Hepatocyte (in vitro differentiated cells): ENCODE measurements at regions not wholly inside any gene's neighbourhood (a gene's known extent, or its start where the extent isn't known, plus 50 kb on each side); places are given as distances from the start of the nearest gene placed in this dataset.

Experiments
- DNase-seq: peaks from one replicate; pipeline ENCODE4 v3.0.0-alpha.2; 2016; ENCODE audit warnings: low spot score
- H2AFZ ChIP-seq: fragments of 200-600 bp; sonication (generic); 2 replicates; pipeline ENCODE4 v1.6.0; 2016; ENCODE audit warnings: antibody characterized with exemption, mild to moderate bottlenecking
- H3K27ac ChIP-seq: fragments of 200-600 bp; sonication (generic); 2 replicates; pipeline ENCODE4 v1.5.1; 2016; ENCODE audit warnings: mild to moderate bottlenecking
- H3K27me3 ChIP-seq: fragments of 200-600 bp; sonication (generic); 2 replicates; pipeline ENCODE4 v1.6.1; 2016
- H3K36me3 ChIP-seq: fragments of 200-600 bp; sonication (generic); replicated peaks from 2 replicates; pipeline ENCODE4 v1.5.1; 2016; ENCODE audit warnings: low read depth; ENCODE audit not compliant: insufficient read depth
- H3K4me1 ChIP-seq: fragments of 200-600 bp; sonication (generic); 2 replicates; pipeline ENCODE4 v1.5.1; 2016; ENCODE audit warnings: mild to moderate bottlenecking, moderate library complexity; ENCODE audit not compliant: insufficient read depth
- H3K4me2 ChIP-seq: fragments of 200-600 bp; sonication (generic); 2 replicates; pipeline ENCODE4 v1.6.0; 2016
- H3K4me3 ChIP-seq: fragments of 200-600 bp; sonication (generic); 2 replicates; pipeline ENCODE4 v1.5.1; 2016; ENCODE audit warnings: mild to moderate bottlenecking
- H3K79me2 ChIP-seq: fragments of 200-600 bp; sonication (generic); 2 replicates; pipeline ENCODE4 v1.6.0; 2017; ENCODE audit warnings: mild to moderate bottlenecking
- H3K9me2 ChIP-seq: fragments of 200-600 bp; sonication (generic); replicated peaks from 2 replicates; pipeline ENCODE4 v1.6.0; 2017; ENCODE audit warnings: mild to moderate bottlenecking; ENCODE audit not compliant: insufficient read depth
- H3K9me3 ChIP-seq: fragments of 200-600 bp; sonication (generic); 2 replicates; pipeline ENCODE4 v1.5.1; 2016; ENCODE audit warnings: low read depth, mild to moderate bottlenecking
- H4K20me1 ChIP-seq: fragments of 200-600 bp; sonication (generic); 2 replicates; pipeline ENCODE4 v1.6.0; 2016; ENCODE audit warnings: mild to moderate bottlenecking; ENCODE audit not compliant: insufficient read depth, poor library complexity, severe bottlenecking
- CTCF ChIP-seq: fragments of 200-600 bp; sonication (generic); IDR thresholded peaks from 2 replicates; pipeline ENCODE4 v1.5.1; 2016; ENCODE audit warnings: antibody characterized with exemption, mild to moderate bottlenecking; ENCODE audit not compliant: poor library complexity
- EZH2 ChIP-seq: fragments of 200-600 bp; sonication (generic); IDR thresholded peaks from 2 replicates; pipeline ENCODE4 v1.6.1; 2016; ENCODE audit warnings: antibody characterized with exemption, mild to moderate bottlenecking, borderline replicate concordance
- EZH2phosphoT487 ChIP-seq: fragments of 200-600 bp; sonication (generic); IDR thresholded peaks from one replicate; pipeline ENCODE4 v1.6.1; 2018; ENCODE audit warnings: antibody characterized with exemption, mild to moderate bottlenecking, low read depth, moderate library complexity; ENCODE audit not compliant: unreplicated experiment, severe bottlenecking
- WGBS: methylation state at CpG from one replicate; pipeline ENCODE4 v1.1.6; 2016; ENCODE audit warnings: low lambda C conversion rate; ENCODE audit errors: missing lambda C conversion rate; 5-methylcytosine and 5-hydroxymethylcytosine counted together

DNA sequence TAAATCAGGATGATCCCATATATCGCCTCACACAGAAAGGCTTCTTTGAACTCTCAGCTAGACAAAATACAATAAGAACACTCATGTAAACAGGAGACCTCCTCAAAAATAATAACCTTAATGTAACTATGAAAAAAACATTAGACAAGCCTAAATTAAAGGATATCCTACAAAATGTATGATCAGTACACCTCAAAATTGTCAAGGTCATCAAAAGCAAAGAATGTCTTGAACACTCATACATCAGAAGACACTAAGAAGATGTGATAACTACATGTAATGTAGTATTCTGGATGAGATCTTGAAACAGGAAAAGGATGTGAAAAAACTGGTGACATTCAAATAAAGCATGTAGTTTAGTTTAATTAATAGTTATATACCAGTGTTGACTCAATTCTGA is 616.8 kb upstream of the ZEB2 start:
- DNase-seq, result no peak
- H3K27me3 ChIP-seq, result no peaks in the 10 kb centered on the region
- no peaks in the 10 kb centered on the region for H3K36me3 ChIP-seq
- no peaks in the 10 kb centered on the region for H4K20me1 ChIP-seq
- no peak overlapping the region for H3K27ac ChIP-seq
- TF ChIP-seq EZH2phosphoT487 (no peak), CTCF (no peak), EZH2 (no peak)
- no peaks in the 10 kb centered on the region for H3K9me3 ChIP-seq
- no peak overlapping the region for H3K4me2 ChIP-seq
- 77% methylated on average over 1 of the region's 1 CpG for WGBS
- H3K79me2 ChIP-seq, result no peaks in the 10 kb centered on the region
- H3K4me1 ChIP-seq, result no peaks in the 10 kb centered on the region
- no peaks in the 10 kb centered on the region for H3K9me2 ChIP-seq
- H2AFZ ChIP-seq, result no peak overlapping the region
- H3K4me3 ChIP-seq, result no peak overlapping the region

DNA sequence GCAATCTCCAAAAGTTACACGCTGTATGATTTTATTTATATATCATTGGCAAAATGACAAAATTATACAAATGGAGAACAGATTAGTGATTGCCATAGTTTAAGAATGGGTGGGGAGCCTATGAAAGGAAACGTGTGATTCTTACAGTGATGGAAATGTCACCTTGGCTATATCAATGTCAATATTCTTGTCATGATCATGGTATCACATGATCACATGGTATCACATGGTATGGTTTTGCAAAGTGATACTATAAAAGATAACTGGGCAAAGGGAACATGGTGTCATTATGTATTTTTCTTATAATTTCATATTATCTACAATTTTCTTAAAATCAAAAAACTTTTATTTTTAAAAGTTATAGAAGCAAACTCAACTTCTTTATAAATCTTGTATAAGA is 606.2 kb upstream of the ZEB2 start:
- no peak for DNase-seq
- Histone ChIP-seq H3K27me3 (no peaks in the 10 kb centered on the region), H3K4me1 (no peaks in the 10 kb centered on the region), H3K27ac (no peak overlapping the region), H3K9me2 (no peaks in the 10 kb centered on the region), H3K4me3 (no peak overlapping the region), H3K9me3 (no peaks in the 10 kb centered on the region), H3K36me3 (no peaks in the 10 kb centered on the region), H3K4me2 (no peak overlapping the region), H3K79me2 (no peaks in the 10 kb centered on the region), H4K20me1 (no peaks in the 10 kb centered on the region), H2AFZ (no peak overlapping the region)
- no peak for TF ChIP-seq EZH2
- no peak for TF ChIP-seq CTCF
- no peak for TF ChIP-seq EZH2phosphoT487
- 93% methylated on average over 2 of the region's 2 CpGs for WGBS

GRCh38 chr2:145124085-145124484 is 604.2 kb upstream of the ZEB2 start:
- 90% methylated on average over 4 of the region's 4 CpGs for WGBS

More at GRCh38 chr2:145124085-145124484, 604.2 kb upstream of the ZEB2 start:
- Histone ChIP-seq H3K9me3 (no peaks in the 10 kb centered on the region), H3K4me3 (no peak overlapping the region), H3K4me2 (no peak overlapping the region), H3K4me1 (no peaks in the 10 kb centered on the region), H3K27me3 (no peaks in the 10 kb centered on the region), H3K79me2 (no peaks in the 10 kb centered on the region), H3K36me3 (no peaks in the 10 kb centered on the region), H2AFZ (no peak overlapping the region), H3K27ac (no peak overlapping the region), H3K9me2 (no peaks in the 10 kb centered on the region), H4K20me1 (no peaks in the 10 kb centered on the region)
- TF ChIP-seq EZH2, result no peak
- TF ChIP-seq EZH2phosphoT487, result no peak
- TF ChIP-seq CTCF, result no peak
- no peak for DNase-seq
